IPS-18a (cell line): ENCODE measurements at regions not wholly inside any gene's neighbourhood (a gene's known extent, or its start where the extent isn't known, plus 50 kb on each side); places are given as distances from the start of the nearest gene placed in this dataset.

Source experiments
- H3K27ac ChIP-seq: one replicate; pipeline ENCODE4 v1.5.1; 2013; ENCODE audit warnings: low read length
- H3K27me3 ChIP-seq: one replicate; pipeline ENCODE4 v1.6.1; 2013; ENCODE audit warnings: mild to moderate bottlenecking, low read length; ENCODE audit not compliant: control insufficient read depth, insufficient read depth
- H3K36me3 ChIP-seq: one replicate; pipeline ENCODE4 v1.6.1; 2013; ENCODE audit warnings: low read depth, low read length; ENCODE audit not compliant: control insufficient read depth
- H3K4me1 ChIP-seq: one replicate; pipeline ENCODE4 v1.6.1; 2013; ENCODE audit warnings: low read depth, low read length; ENCODE audit not compliant: control insufficient read depth
- H3K4me3 ChIP-seq: one replicate; pipeline ENCODE4 v1.5.1; 2013; ENCODE audit warnings: low read length
- H3K9ac ChIP-seq: one replicate; pipeline ENCODE4 v1.6.1; 2013; ENCODE audit warnings: mild to moderate bottlenecking, low read length, moderate library complexity
- H3K9me3 ChIP-seq: one replicate; pipeline ENCODE4 v1.6.1; 2013; ENCODE audit warnings: low read depth, low read length; ENCODE audit not compliant: control insufficient read depth

DNA sequence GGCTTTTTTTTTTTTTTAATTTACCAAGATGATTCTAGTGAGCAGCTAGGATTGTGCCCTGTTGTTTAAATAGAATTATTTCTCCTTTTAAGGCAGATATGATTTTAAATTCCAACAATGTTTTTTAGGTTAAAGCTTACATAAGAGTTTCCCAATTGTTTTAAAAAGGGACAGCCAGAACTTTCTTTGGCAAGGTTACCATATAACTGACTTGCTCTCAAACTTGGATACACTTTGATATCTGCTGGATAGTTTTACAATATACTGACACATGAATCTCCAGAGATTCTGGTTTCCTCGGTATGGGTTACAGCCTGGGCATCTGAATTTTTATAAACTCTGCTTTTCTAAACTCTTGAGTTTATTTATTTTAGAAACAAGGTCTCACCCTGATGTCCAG, 134.3 kb upstream of the GADL1 start:
- Histone ChIP-seq H3K27ac (no peak overlapping the region), H3K4me1 (no peaks in the 10 kb centered on the region), H3K4me3 (no peak overlapping the region), H3K36me3 (no peaks in the 10 kb centered on the region), H3K27me3 (no peaks in the 10 kb centered on the region), H3K9ac (no peak overlapping the region), H3K9me3 (no peaks in the 10 kb centered on the region)

DNA sequence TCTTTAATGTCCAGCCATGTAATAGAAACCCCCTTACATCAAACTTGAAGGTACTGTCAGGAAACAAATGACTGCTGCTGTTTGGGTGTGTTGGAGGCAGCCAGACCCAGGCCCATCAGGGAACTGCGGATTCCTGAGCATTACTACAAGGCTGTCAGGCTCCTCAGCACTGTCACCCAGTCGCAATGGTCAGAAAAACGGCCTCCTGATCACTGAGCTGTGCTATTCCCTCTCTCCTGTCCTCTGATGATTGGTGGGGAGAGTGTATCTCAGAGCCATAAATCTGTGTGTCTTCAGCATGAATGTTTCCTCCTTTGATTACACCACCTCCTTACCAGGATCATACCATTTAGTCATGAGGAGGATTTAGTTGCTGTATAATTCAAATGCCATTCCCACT, 135.2 kb upstream of the GADL1 start:
- Histone ChIP-seq H3K27me3 (no peaks in the 10 kb centered on the region), H3K9me3 (no peaks in the 10 kb centered on the region), H3K36me3 (no peaks in the 10 kb centered on the region), H3K27ac (no peak overlapping the region), H3K9ac (no peak overlapping the region), H3K4me3 (no peak overlapping the region), H3K4me1 (no peaks in the 10 kb centered on the region)

DNA sequence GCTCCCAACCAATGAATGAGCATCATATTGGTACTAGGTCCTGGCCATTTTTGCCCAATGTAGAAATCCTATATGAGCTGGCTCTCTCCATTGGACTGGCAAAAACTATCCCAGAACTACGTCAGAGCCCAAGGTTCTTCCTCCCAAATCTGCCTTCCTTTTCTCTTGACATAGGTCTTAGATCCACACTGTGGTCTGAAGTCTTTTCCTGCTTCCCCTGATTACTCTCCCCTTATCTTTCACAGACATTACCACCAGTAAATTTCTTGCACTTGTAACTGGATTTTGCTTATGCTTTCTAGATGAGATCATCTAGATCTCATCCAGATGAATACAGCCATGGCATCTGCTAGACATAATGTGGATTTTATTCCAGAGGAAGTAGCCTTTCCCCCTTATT, 141.2 kb upstream of the GADL1 start:
- no peak overlapping the region for H3K4me3 ChIP-seq
- no peaks in the 10 kb centered on the region for H3K27me3 ChIP-seq
- no peak overlapping the region for H3K27ac ChIP-seq
- no peak overlapping the region for H3K9ac ChIP-seq
- H3K4me1 ChIP-seq = no peaks in the 10 kb centered on the region
- no peaks in the 10 kb centered on the region for H3K36me3 ChIP-seq
- H3K9me3 ChIP-seq = no peaks in the 10 kb centered on the region

DNA sequence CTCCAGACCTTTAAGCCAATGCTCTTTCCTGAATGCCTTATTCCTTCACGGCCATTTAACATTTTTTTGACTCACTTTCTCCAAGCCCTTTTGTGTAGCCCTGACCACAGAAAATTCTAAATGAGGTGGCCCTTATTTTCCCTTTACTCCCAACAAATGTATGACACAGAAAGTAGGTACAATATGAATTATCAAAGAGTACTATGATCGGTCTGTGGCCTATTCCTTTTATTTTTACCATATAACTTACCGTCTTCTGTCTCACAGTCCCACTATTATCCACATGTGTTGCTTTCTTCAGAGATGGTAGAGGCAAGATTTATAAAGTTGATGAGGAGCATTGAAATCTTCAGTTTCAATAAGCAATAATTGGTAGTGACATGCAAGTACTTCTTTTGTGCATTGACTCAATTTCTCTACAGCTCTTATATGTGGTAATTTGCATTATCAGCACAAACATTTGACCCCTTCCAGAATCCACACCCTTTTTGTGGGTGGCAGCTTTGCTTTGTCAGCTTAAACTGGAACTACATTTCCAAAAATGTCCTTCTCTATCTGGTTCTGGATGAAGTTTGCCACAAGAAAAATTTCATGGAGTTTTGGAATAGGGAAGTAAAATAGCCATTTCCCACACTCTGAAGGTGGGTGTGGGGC, 143.8 kb upstream of the GADL1 start:
- no peaks in the 10 kb centered on the region for H3K36me3 ChIP-seq
- H3K9me3 ChIP-seq = no peaks in the 10 kb centered on the region
- no peak overlapping the region for H3K4me3 ChIP-seq
- H3K27me3 ChIP-seq = no peaks in the 10 kb centered on the region
- peaks cover 11% of the 10 kb centered on the region for H3K4me1 ChIP-seq
- no peak overlapping the region for H3K9ac ChIP-seq
- no peak overlapping the region for H3K27ac ChIP-seq

DNA sequence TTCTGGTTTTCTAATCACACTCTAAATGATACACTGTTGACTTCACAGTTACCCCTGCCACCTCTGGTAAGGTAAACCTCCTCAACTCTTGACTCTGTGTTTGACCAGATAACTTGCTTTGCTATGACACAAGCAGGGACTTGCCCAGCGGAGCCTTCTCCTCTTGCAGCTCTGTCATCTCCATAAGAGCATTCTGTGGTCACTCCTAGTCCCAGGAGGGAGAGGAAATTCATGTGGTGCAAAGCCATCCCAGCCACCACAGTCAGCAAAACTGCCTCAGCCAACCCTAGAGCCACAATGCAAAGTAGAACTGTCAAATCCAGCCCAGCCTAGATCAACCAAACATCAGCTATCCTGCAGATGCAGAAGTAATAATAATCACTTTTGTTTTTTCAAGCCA, 144.7 kb upstream of the GADL1 start:
- Histone ChIP-seq H3K9me3 (no peaks in the 10 kb centered on the region), H3K27me3 (no peaks in the 10 kb centered on the region), H3K9ac (no peak overlapping the region), H3K4me1 (peaks cover 11% of the 10 kb centered on the region), H3K36me3 (no peaks in the 10 kb centered on the region), H3K4me3 (no peak overlapping the region), H3K27ac (no peak overlapping the region)

DNA sequence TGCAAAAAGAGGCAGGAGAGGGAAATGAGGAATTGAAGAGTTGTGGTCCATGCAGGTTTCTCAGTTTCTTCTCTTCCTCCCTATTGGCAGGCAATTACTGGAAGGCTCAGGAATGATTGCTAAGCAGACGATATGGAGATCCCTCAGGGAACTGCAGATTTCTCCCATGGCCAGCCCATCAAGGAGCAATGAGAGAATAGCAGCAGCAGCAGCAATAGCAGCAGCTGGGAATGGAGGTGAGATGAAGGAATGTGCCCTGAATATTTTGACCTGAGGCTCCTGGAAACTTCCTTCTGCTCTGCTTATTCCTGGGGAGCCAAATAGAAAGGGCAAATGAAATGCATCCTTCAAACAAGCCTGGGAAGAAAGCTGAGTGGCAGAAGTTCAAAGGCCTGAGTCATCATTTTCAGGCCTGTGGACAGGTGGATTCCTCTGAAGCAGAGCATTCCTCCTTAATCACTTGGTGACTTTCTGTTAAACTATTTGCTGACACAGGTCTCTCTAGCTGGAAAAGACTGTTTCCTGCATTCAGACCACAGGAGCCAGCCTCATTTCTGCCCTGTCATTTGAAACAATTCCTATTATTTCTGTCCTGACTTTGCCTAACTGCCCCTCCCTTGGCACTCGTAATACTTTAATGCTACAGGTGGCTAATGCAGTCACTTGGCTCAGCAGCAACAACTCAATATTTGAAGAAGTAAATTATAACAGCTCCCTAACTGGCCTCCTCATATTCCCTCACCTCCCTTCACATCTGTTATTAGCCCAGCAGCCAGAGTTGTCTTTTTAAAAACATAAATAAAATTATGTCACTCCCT, 146.9 kb upstream of the GADL1 start:
- H3K36me3 ChIP-seq = no peaks in the 10 kb centered on the region
- no peak overlapping the region for H3K4me3 ChIP-seq
- H3K9ac ChIP-seq = no peak overlapping the region
- H3K27me3 ChIP-seq = no peaks in the 10 kb centered on the region
- no peak overlapping the region for H3K27ac ChIP-seq
- H3K9me3 ChIP-seq = no peaks in the 10 kb centered on the region
- H3K4me1 ChIP-seq = peaks cover 11% of the 10 kb centered on the region

DNA sequence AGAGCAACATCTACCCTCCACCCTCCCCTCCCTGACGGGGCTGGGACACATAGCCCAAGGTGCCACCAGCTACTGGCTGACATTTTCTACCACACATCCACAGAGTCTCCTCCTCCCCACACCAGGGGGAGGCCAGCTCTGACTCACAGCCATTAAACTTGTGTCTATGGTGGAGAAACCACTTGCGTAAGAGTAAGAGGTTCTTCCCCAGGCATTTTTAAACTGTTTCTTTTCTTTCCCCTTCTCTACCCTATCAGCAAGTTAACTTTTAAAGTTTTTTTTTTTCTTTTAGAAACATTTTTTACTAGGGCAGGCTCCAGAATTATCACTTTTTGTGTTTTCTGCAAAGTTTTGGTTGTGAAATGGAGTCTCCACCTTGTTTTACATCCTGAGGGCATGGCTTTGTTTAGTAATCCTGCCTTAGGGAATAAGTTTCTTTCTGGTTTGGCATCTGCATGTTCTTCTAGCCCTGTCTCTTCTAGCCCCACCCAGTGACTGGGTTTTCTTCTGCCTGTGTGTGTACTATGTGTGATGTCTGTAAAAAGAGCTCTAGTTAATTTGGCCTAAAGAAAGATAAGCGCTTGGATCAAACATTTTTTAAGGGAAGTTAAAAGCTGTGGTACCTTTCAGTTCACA, 148.8 kb upstream of the GADL1 start:
- Histone ChIP-seq H3K9me3 (no peaks in the 10 kb centered on the region), H3K27ac (no peak overlapping the region), H3K4me3 (no peak overlapping the region), H3K4me1 (peaks cover 11% of the 10 kb centered on the region), H3K36me3 (no peaks in the 10 kb centered on the region), H3K9ac (no peak overlapping the region), H3K27me3 (no peaks in the 10 kb centered on the region)

DNA sequence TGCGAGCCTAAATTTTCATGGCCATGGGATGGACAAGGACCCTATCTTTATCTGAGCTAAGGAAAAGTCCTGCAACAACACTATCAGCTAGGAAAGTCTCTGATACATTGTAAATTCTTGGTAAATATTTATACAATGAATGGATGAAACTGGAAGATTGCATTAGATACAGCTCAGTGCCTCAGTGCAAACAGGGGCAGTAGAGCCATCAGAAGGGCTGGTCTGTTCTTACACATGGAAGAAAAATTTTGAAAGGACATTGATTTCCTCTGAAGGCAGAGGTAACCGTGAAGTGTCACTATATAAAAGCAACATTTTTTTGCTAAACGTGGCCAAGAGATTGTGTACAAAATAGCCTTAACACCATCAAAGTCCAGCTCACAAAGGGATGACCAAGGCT, 153.2 kb upstream of the GADL1 start:
- H3K9me3 ChIP-seq = no peaks in the 10 kb centered on the region
- no peak overlapping the region for H3K4me3 ChIP-seq
- H3K4me1 ChIP-seq = no peaks in the 10 kb centered on the region
- no peaks in the 10 kb centered on the region for H3K36me3 ChIP-seq
- H3K27me3 ChIP-seq = no peaks in the 10 kb centered on the region
- no peak overlapping the region for H3K9ac ChIP-seq
- H3K27ac ChIP-seq = no peak overlapping the region

DNA sequence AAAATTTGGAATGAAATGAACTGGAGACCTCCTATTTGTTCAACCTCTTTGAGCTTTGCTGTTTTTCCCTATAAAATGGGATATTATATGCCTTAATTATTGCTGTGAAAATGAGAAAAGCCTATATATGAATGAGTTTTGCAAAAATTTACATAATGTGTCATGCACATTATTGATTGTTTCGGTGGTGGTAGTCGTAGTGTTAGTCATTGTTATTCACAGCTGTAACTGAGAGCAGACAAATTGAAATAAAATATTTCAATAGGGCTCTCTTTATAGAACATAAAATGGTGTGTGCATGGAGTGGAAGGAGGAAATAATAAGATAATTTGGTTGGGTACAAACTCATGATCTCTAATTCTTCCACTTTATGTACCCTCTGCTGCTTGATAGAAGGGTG, 153.7 kb upstream of the GADL1 start:
- no peaks in the 10 kb centered on the region for H3K36me3 ChIP-seq
- no peak overlapping the region for H3K4me3 ChIP-seq
- no peak overlapping the region for H3K27ac ChIP-seq
- peaks cover 2% of the 10 kb centered on the region for H3K4me1 ChIP-seq
- no peaks in the 10 kb centered on the region for H3K27me3 ChIP-seq
- no peak overlapping the region for H3K9ac ChIP-seq
- H3K9me3 ChIP-seq = no peaks in the 10 kb centered on the region

DNA sequence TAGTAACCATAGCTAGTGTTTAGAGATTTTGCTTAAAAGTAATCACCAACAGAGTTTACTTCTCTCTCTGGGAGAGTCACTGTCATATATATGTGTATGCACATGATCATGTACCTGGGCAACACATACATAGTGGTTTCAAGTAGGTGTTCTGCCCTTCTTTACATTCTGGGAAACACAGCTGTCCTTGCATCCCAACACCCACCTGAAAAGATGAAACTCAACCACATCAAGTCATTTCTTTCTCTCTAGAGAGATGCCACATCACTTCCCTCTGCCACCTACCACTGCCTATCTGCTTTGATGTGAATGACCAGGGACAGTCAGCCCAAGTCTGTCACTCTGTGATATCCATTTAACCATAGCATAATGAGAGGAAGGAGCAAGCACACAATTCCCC, 155.8 kb upstream of the GADL1 start:
- no peaks in the 10 kb centered on the region for H3K36me3 ChIP-seq
- no peaks in the 10 kb centered on the region for H3K9me3 ChIP-seq
- no peak overlapping the region for H3K27ac ChIP-seq
- H3K4me1 ChIP-seq = peaks cover 7% of the 10 kb centered on the region
- H3K4me3 ChIP-seq = no peak overlapping the region
- no peaks in the 10 kb centered on the region for H3K27me3 ChIP-seq
- H3K9ac ChIP-seq = no peak overlapping the region

DNA sequence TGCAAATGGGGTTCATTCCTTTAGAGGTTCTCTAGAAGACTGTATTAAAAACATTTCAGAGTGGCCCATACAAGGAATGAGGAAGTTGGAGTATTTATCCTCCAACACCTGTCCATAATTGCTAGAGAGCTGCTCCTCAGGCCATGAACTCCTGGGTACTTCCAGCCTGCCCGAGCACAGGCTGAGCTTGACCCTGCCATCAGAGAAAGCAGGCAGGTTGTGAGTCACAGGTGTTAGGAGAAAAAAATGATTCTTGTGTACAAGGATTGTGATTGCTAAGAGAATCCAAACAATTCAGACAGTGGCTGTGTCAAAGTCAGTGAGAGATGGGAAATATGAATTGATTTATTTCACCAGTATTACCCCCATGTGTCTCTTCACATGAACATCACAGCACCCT, 156.8 kb upstream of the GADL1 start:
- no peak overlapping the region for H3K27ac ChIP-seq
- no peaks in the 10 kb centered on the region for H3K9me3 ChIP-seq
- no peak overlapping the region for H3K9ac ChIP-seq
- no peaks in the 10 kb centered on the region for H3K27me3 ChIP-seq
- H3K36me3 ChIP-seq = no peaks in the 10 kb centered on the region
- H3K4me1 ChIP-seq = peaks cover 7% of the 10 kb centered on the region
- H3K4me3 ChIP-seq = no peak overlapping the region
